ENCODE measurements at regions not wholly inside any gene's neighbourhood (a gene's known extent, or its start where the extent isn't known, plus 50 kb on each side); places are given as distances from the start of the nearest gene placed in this dataset.

GRCh38 chr18:69196336-69196735 lies 204.4 kb upstream of the DOK6 start:
- Histone ChIP-seq H4K20me1 (ENCODE audit: control insufficient read depth, extremely low read depth, insufficient read depth, low read length) (no peaks in the 10 kb centered on the region), H3K4me3 (replicated peaks in 1 of 4; ENCODE audit: control extremely low read depth in 1 of 4, insufficient read depth in 1 of 4, low read depth in 3 of 4, low read length in 4 of 4) (no peak overlapping the region), H3K9ac (ENCODE audit: insufficient read depth, low read length) (no peak overlapping the region), H3K27me3 (ENCODE audit: control insufficient read depth, insufficient read depth, low read length) (no peaks in the 10 kb centered on the region), H3K9me3 (ENCODE audit: control insufficient read depth, insufficient read depth, low read depth, low read length) (no peaks in the 10 kb centered on the region), H3K36me3 (ENCODE audit: control insufficient read depth, insufficient read depth, low read length) (no peaks in the 10 kb centered on the region), H3K4me1 (ENCODE audit: control insufficient read depth, extremely low read depth, insufficient read depth, low read length) (no peaks in the 10 kb centered on the region), H3K79me2 (ENCODE audit: control insufficient read depth, insufficient read depth, low read length) (no peaks in the 10 kb centered on the region), H3K4me2 (ENCODE audit: extremely low read depth, insufficient read depth, low read length) (no peak overlapping the region), H3K27ac (ENCODE audit: insufficient read depth, low read length) (no peak overlapping the region), H2AFZ (ENCODE audit: low read length) (no peak overlapping the region)
- no peak for DNase-seq (ENCODE audit: low read depth in 2 of 2)
- TF ChIP-seq CTCF (conservative IDR thresholded peaks at IDR 0.05 in 1 of 2, IDR thresholded peaks at IDR 0.05 in 1 of 2; ENCODE audit: low read depth in 1 of 2, low read length in 2 of 2): no peak
- no peak for TF ChIP-seq EZH2 (IDR thresholded peaks at IDR 0.05; ENCODE audit: low read length, missing control alignments)

- H3K79me2 ChIP-seq (ENCODE audit: control insufficient read depth, insufficient read depth, low read length): no peaks in the 10 kb centered on the region
- H4K20me1 ChIP-seq (ENCODE audit: control insufficient read depth, extremely low read depth, insufficient read depth, low read length): no peaks in the 10 kb centered on the region
- H3K36me3 ChIP-seq (ENCODE audit: control insufficient read depth, insufficient read depth, low read length): no peaks in the 10 kb centered on the region
- no peaks in the 10 kb centered on the region for H3K27me3 ChIP-seq (ENCODE audit: control insufficient read depth, insufficient read depth, low read length)
- peak in 1 of 2 donors; percentile 5 for DNase-seq (ENCODE audit: low read depth in 2 of 2)
- H3K27ac ChIP-seq (ENCODE audit: insufficient read depth, low read length): no peak overlapping the region
- no peak overlapping the region for H3K4me3 ChIP-seq (replicated peaks in 1 of 4; ENCODE audit: control extremely low read depth in 1 of 4, insufficient read depth in 1 of 4, low read depth in 3 of 4, low read length in 4 of 4)
- H3K9me3 ChIP-seq (ENCODE audit: control insufficient read depth, insufficient read depth, low read depth, low read length): no peaks in the 10 kb centered on the region
- no peak for TF ChIP-seq EZH2 (IDR thresholded peaks at IDR 0.05; ENCODE audit: low read length, missing control alignments)
- TF ChIP-seq CTCF (conservative IDR thresholded peaks at IDR 0.05 in 1 of 2, IDR thresholded peaks at IDR 0.05 in 1 of 2; ENCODE audit: low read depth in 1 of 2, low read length in 2 of 2): no peak
- no peak overlapping the region for H3K9ac ChIP-seq (ENCODE audit: insufficient read depth, low read length)
- no peak overlapping the region for H2AFZ ChIP-seq (ENCODE audit: low read length)
- H3K4me1 ChIP-seq (ENCODE audit: control insufficient read depth, extremely low read depth, insufficient read depth, low read length): no peaks in the 10 kb centered on the region
- H3K4me2 ChIP-seq (ENCODE audit: extremely low read depth, insufficient read depth, low read length): no peak overlapping the region
Measured at GRCh38 chr18:69205925-69206324, 194.8 kb upstream of the DOK6 start.

- Histone ChIP-seq H3K27ac (ENCODE audit: insufficient read depth, low read length) (no peak overlapping the region), H3K4me1 (ENCODE audit: control insufficient read depth, extremely low read depth, insufficient read depth, low read length) (no peaks in the 10 kb centered on the region), H3K79me2 (ENCODE audit: control insufficient read depth, insufficient read depth, low read length) (no peaks in the 10 kb centered on the region), H3K9me3 (ENCODE audit: control insufficient read depth, insufficient read depth, low read depth, low read length) (no peaks in the 10 kb centered on the region), H3K4me2 (ENCODE audit: extremely low read depth, insufficient read depth, low read length) (no peak overlapping the region), H3K9ac (ENCODE audit: insufficient read depth, low read length) (no peak overlapping the region), H4K20me1 (ENCODE audit: control insufficient read depth, extremely low read depth, insufficient read depth, low read length) (no peaks in the 10 kb centered on the region), H3K27me3 (ENCODE audit: control insufficient read depth, insufficient read depth, low read length) (no peaks in the 10 kb centered on the region), H2AFZ (ENCODE audit: low read length) (no peak overlapping the region), H3K4me3 (replicated peaks in 1 of 4; ENCODE audit: control extremely low read depth in 1 of 4, insufficient read depth in 1 of 4, low read depth in 3 of 4, low read length in 4 of 4) (no peak overlapping the region), H3K36me3 (ENCODE audit: control insufficient read depth, insufficient read depth, low read length) (no peaks in the 10 kb centered on the region)
- no peak for TF ChIP-seq EZH2 (IDR thresholded peaks at IDR 0.05; ENCODE audit: low read length, missing control alignments)
- TF ChIP-seq CTCF (conservative IDR thresholded peaks at IDR 0.05 in 1 of 2, IDR thresholded peaks at IDR 0.05 in 1 of 2; ENCODE audit: low read depth in 1 of 2, low read length in 2 of 2): peak in 1 of 2 donors; percentile 2
- DNase-seq (ENCODE audit: low read depth in 2 of 2): no peak
Measured at GRCh38 chr18:69208545-69208944, 192.1 kb upstream of the DOK6 start.

Measured in fibroblast of lung (primary cell).